Upper lobe of right lung (tissue), 1 donor: ENCODE measurements at regions not wholly inside any gene's neighbourhood (a gene's known extent, or its start where the extent isn't known, plus 50 kb on each side); places are given as distances from the start of the nearest gene placed in this dataset.

ENCODE experiments used
- ATAC-seq: fragments of 200-7000 bp; cut with Tn5 transposase; one replicate; pipeline ENCODE4 v1.9.1; 2020; ENCODE audit warnings: mild to moderate bottlenecking, moderate library complexity
- DNase-seq: peaks from one replicate; pipeline ENCODE4 v3.0.0-alpha.2; 2020
- H3K27ac ChIP-seq: fragments of 200-600 bp; one replicate; pipeline ENCODE4 v1.8.0; 2022
- H3K27me3 ChIP-seq: fragments of 200-600 bp; one replicate; pipeline ENCODE4 v1.8.0; 2022; ENCODE audit warnings: mild to moderate bottlenecking
- H3K36me3 ChIP-seq: fragments of 200-600 bp; one replicate; pipeline ENCODE4 v1.8.0; 2022
- H3K4me1 ChIP-seq: fragments of 200-600 bp; one replicate; pipeline ENCODE4 v1.8.0; 2022
- H3K4me3 ChIP-seq: fragments of 200-600 bp; one replicate; pipeline ENCODE4 v1.8.0; 2022; ENCODE audit warnings: mild to moderate bottlenecking
- H3K9me3 ChIP-seq: fragments of 200-600 bp; one replicate; pipeline ENCODE4 v1.8.0; 2022
- CTCF ChIP-seq: fragments of 200-600 bp; IDR thresholded peaks from one replicate; pipeline ENCODE4 v1.8.0; 2022; ENCODE audit warnings: antibody characterized with exemption
- intact Hi-C: fragments of 100-400 bp; cut with DNase I; formaldehyde crosslinking; loops from one replicate; pipeline ENCODE4 v1.11.0; 2022
- donor health status: DM: no; HTN: yes; CAD: no; lungs with severe emphysema.

DNA sequence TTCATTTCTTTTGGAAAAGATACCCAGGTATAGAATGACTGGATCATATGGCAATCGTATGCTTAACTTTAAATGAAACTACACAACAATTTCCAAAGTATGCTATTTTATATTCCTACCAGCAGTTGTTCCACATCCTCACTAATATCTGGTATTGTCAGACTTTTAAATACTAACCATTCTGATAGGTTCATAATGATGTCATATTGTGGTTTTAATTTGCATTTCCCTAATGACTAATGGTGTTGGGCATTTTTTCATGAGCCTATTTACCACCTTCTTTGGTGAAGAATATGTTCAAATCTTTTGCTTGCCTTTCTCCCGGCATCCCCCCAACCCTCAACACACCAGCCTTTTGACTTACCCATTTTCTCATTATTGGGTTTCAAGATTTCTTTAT is 96.2 kb upstream of the HMGN3 start:
- intact Hi-C loops = no loop called here
- H3K4me1 ChIP-seq = no peaks in the 10 kb centered on the region
- no peak overlapping the region for H3K27ac ChIP-seq

DNA sequence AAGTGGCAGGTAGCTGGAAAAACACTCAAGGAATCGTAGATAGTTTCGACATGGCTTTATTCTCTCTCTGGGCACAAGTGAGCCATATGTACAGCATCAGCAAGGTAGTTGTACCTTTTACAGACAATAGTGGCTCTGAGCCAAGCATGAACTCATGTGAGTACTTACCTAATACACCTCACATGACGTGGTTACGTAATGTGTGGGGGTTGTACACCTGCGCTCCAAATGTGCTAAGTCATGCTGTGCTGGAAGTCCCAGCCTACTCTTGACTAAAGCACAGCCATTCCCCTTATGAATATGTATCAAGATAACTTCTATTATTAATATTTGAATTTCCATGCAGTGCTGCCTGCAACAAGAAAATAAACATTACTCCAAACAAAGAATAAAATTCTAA is 78.8 kb upstream of the HMGN3 start:
- H3K27ac ChIP-seq = no peak overlapping the region

More for the DNA sequence above, 96.2 kb upstream of the HMGN3 start:
- Histone ChIP-seq H3K4me3 (no peak overlapping the region), H3K27me3 (no peaks in the 10 kb centered on the region), H3K36me3 (no peaks in the 10 kb centered on the region), H3K9me3 (no peaks in the 10 kb centered on the region)
- ATAC-seq (no peak), DNase-seq (no peak)
- TF ChIP-seq CTCF = no peak

GRCh38 chr6:79307321-79308036 is 73.0 kb upstream of the HMGN3 start:
- no peaks in the 10 kb centered on the region for H3K27me3 ChIP-seq
- no peak overlapping the region for H3K4me3 ChIP-seq
- no peak for ATAC-seq
- intact Hi-C loops = no loop called here
- TF ChIP-seq CTCF = no peak
- H3K4me1 ChIP-seq = no peaks in the 10 kb centered on the region
- no peak for DNase-seq
- no peak overlapping the region for H3K27ac ChIP-seq
- no peaks in the 10 kb centered on the region for H3K9me3 ChIP-seq
- no peaks in the 10 kb centered on the region for H3K36me3 ChIP-seq

More for the DNA sequence above, 78.8 kb upstream of the HMGN3 start:
- Histone ChIP-seq H3K9me3 (no peaks in the 10 kb centered on the region), H3K4me3 (no peak overlapping the region), H3K27me3 (no peaks in the 10 kb centered on the region), H3K4me1 (no peaks in the 10 kb centered on the region), H3K36me3 (no peaks in the 10 kb centered on the region)
- intact Hi-C loops = no loop called here
- no peak for DNase-seq
- peak; percentile 67 for ATAC-seq
- no peak for TF ChIP-seq CTCF

DNA sequence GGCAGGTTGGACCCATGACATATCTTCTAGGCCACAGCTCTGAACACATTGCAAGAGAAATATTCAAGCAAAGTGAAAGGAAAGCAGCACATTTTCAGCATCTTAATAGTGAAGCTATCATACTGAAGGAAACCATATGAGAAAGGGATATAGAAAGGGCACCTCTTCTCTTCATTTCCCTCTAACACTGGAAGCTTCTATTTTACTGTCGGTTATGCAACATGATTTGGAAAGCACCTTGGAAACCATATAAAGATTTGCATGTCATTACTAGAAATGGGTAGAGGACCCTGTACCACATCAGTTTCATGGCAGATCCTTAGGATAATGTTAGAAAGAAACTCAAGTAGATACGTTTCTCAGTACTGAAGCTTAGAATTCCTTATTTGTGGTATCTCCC is 70.5 kb upstream of the HMGN3 start:
- no peaks in the 10 kb centered on the region for H3K4me1 ChIP-seq
- no peaks in the 10 kb centered on the region for H3K27me3 ChIP-seq
- TF ChIP-seq CTCF = no peak
- no peak for DNase-seq
- H3K9me3 ChIP-seq = no peaks in the 10 kb centered on the region
- ATAC-seq = no peak
- no peaks in the 10 kb centered on the region for H3K36me3 ChIP-seq
- no peak overlapping the region for H3K27ac ChIP-seq
- intact Hi-C loops = no loop called here
- H3K4me3 ChIP-seq = no peak overlapping the region

- intact Hi-C loops = no loop called here
- no peaks in the 10 kb centered on the region for H3K9me3 ChIP-seq
- no peak for TF ChIP-seq CTCF
- no peak overlapping the region for H3K27ac ChIP-seq
- no peaks in the 10 kb centered on the region for H3K4me1 ChIP-seq
- no peak overlapping the region for H3K4me3 ChIP-seq
- peak; percentile 53 for ATAC-seq
- no peaks in the 10 kb centered on the region for H3K36me3 ChIP-seq
- H3K27me3 ChIP-seq = no peaks in the 10 kb centered on the region
- DNase-seq = no peak
These were observed 67.9 kb upstream of the HMGN3 start for GRCh38 chr6:79302341-79302740.

GRCh38 chr6:79301290-79301689 is 66.8 kb upstream of the HMGN3 start:
- Histone ChIP-seq H3K36me3 (no peaks in the 10 kb centered on the region), H3K27ac (no peak overlapping the region), H3K9me3 (no peaks in the 10 kb centered on the region), H3K4me1 (no peaks in the 10 kb centered on the region), H3K4me3 (no peak overlapping the region), H3K27me3 (no peaks in the 10 kb centered on the region)
- ATAC-seq = no peak
- no peak for DNase-seq
- TF ChIP-seq CTCF = no peak
- intact Hi-C loops = no loop called here
